C4-2B (cell line): ENCODE measurements at regions not wholly inside any gene's neighbourhood (a gene's known extent, or its start where the extent isn't known, plus 50 kb on each side); places are given as distances from the start of the nearest gene placed in this dataset.

Source experiments
- CTCF ChIP-seq: fragments of 450-650 bp; conservative IDR thresholded peaks from 2 replicates; pipeline ENCODE4 v1.5.1; 2017; ENCODE audit warnings: mild to moderate bottlenecking
- ZFX ChIP-seq: fragments of 450-650 bp; IDR thresholded peaks from 2 replicates; pipeline ENCODE4 v1.6.1; 2017

DNA sequence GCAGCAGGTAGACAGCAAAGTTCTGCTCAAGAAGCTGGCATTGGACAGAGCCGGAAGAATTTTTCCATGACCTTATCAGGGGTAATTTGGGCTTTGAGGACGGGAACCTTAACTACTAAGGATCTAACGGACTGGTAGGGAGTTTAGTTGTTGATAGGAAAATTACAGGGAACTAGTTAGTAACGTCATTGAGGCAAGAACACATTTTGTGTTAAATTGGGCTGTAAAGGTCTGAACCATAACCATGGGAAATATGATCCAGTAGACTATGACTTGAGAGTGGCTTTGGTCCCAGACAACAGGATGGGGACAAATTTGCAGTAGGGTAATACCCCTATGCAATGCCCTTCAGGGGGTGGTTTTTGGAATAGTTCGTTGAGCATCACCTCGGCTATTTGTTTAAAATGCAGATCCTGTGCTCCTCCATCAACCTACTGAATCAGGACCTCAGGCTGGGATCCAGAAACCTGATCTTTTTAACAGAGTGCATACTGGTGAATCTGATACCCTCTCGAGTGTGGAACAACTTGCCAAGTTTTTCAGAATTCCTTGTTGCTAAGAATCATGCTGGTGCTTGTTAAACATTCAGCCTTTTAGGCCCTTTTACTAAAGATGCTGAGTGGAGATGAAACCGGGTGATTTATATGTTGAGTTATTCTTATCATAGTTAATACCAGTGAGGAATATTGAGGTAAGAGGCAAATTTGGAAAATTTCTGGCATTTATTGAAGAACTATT is 255.1 kb downstream of the MAP2K6 start:
- TF ChIP-seq CTCF, result no peak
- TF ChIP-seq ZFX, result no peak
